GM23338 (cell line): ENCODE measurements at regions not wholly inside any gene's neighbourhood (a gene's known extent, or its start where the extent isn't known, plus 50 kb on each side); places are given as distances from the start of the nearest gene placed in this dataset.

Experiments
- ATAC-seq: fragments of 200-7000 bp; cut with Tn5 transposase; 3 replicates; pipeline ENCODE4 v1.9.1; 2020
- DNase-seq: peaks from one replicate; pipeline ENCODE4 v3.0.0-alpha.2; 2015; ENCODE audit warnings: low spot score
- H2AFZ ChIP-seq: fragments of 200-600 bp; sonication (generic); 2 replicates; pipeline ENCODE4 v1.8.0; 2016; ENCODE audit warnings: antibody characterized with exemption, mild to moderate bottlenecking, moderate library complexity
- H3F3A ChIP-seq: fragments of 200-600 bp; sonication (generic); replicated peaks from 2 replicates; pipeline ENCODE4 v1.8.0; 2017; ENCODE audit warnings: antibody characterized with exemption, mixed run types, low read depth
- H3K27ac ChIP-seq: fragments of 200-600 bp; sonication (generic); 2 replicates; pipeline ENCODE4 v1.6.1; 2016; ENCODE audit warnings: low read depth
- H3K27me3 ChIP-seq: fragments of 200-600 bp; sonication (generic); 2 replicates; pipeline ENCODE4 v1.8.0; 2016; ENCODE audit warnings: mild to moderate bottlenecking, mixed run types, moderate library complexity; ENCODE audit not compliant: insufficient read depth
- H3K36me3 ChIP-seq: fragments of 200-600 bp; sonication (generic); 2 replicates; pipeline ENCODE4 v1.8.0; 2016; ENCODE audit warnings: mild to moderate bottlenecking; ENCODE audit not compliant: insufficient read depth
- H3K4me1 ChIP-seq: fragments of 200-600 bp; sonication (generic); 2 replicates; pipeline ENCODE4 v1.8.0; 2016; ENCODE audit warnings: mild to moderate bottlenecking, moderate library complexity; ENCODE audit not compliant: insufficient read depth
- H3K4me2 ChIP-seq: fragments of 200-600 bp; sonication (generic); 2 replicates; pipeline ENCODE4 v1.7.1; 2017; ENCODE audit warnings: mixed run types
- H3K4me3 ChIP-seq: fragments of 200-600 bp; sonication (generic); 2 replicates; pipeline ENCODE4 v1.6.1; 2016; ENCODE audit warnings: mixed run types
- H3K79me2 ChIP-seq: fragments of 200-600 bp; sonication (generic); replicated peaks from 2 replicates; pipeline ENCODE4 v1.8.0; 2017; ENCODE audit warnings: mild to moderate bottlenecking; ENCODE audit not compliant: insufficient read depth
- H3K9me2 ChIP-seq: fragments of 200-600 bp; sonication (generic); 2 replicates; pipeline ENCODE4 v1.8.0; 2017; ENCODE audit not compliant: insufficient read depth
- H4K20me1 ChIP-seq: fragments of 200-600 bp; sonication (generic); replicated peaks from 2 replicates; pipeline ENCODE4 v1.8.0; 2017; ENCODE audit warnings: mild to moderate bottlenecking; ENCODE audit not compliant: insufficient read depth
- H3K27ac Mint-ChIP-seq: 2 replicates; pipeline ENCODE4 v1.8.0; 2020; ENCODE audit warnings: inconsistent platforms, mild to moderate bottlenecking, moderate library complexity, mixed read lengths
- H3K27me3 Mint-ChIP-seq: 3 replicates; pipeline ENCODE4 v1.8.0; 2022; ENCODE audit warnings: low read depth, mild to moderate bottlenecking, moderate library complexity, mixed read lengths, inconsistent platforms; ENCODE audit not compliant: insufficient read depth, poor library complexity
- H3K36me3 Mint-ChIP-seq: 3 replicates; pipeline ENCODE4 v1.8.0; 2021; ENCODE audit warnings: low read depth, mild to moderate bottlenecking, inconsistent platforms, moderate library complexity, mixed read lengths
- H3K4me1 Mint-ChIP-seq: 3 replicates; pipeline ENCODE4 v1.8.0; 2020; ENCODE audit warnings: mild to moderate bottlenecking, inconsistent platforms, mixed read lengths
- H3K4me3 Mint-ChIP-seq: 3 replicates; pipeline ENCODE4 v1.8.0; 2021; ENCODE audit warnings: moderate library complexity, mild to moderate bottlenecking, inconsistent platforms, mixed read lengths
- H3K9me3 Mint-ChIP-seq: 3 replicates; pipeline ENCODE4 v1.8.0; 2020; ENCODE audit warnings: moderate library complexity, mild to moderate bottlenecking, inconsistent platforms, mixed read lengths
- CREB1 ChIP-seq: fragments of 250-450 bp; sonication (Bioruptor Pico); IDR thresholded peaks from 2 replicates; pipeline ENCODE4 v1.5.0; 2020; ENCODE audit warnings: low read depth, mild to moderate bottlenecking, moderate library complexity
- EZH2 ChIP-seq: fragments of 200-600 bp; sonication (generic); IDR thresholded peaks from one replicate; pipeline ENCODE4 v1.8.0; 2017; ENCODE audit warnings: antibody characterized with exemption, mild to moderate bottlenecking, low read depth; ENCODE audit not compliant: unreplicated experiment
- EZH2phosphoT487 ChIP-seq: fragments of 200-600 bp; sonication (generic); IDR thresholded peaks from one replicate; pipeline ENCODE4 v1.8.1; 2018; ENCODE audit warnings: antibody characterized with exemption; ENCODE audit not compliant: unreplicated experiment
- JUNB ChIP-seq: IDR thresholded peaks from one replicate; pipeline ENCODE4 v1.6.1; 2016; ENCODE audit warnings: antibody characterized with exemption; ENCODE audit not compliant: unreplicated experiment
- NANOG ChIP-seq: IDR thresholded peaks from 2 replicates; pipeline ENCODE4 v1.6.1; 2016; ENCODE audit warnings: antibody characterized with exemption, borderline replicate concordance
- POLR2AphosphoS5 ChIP-seq: IDR thresholded peaks from 2 replicates; pipeline ENCODE4 v1.6.1; 2016; ENCODE audit warnings: antibody characterized with exemption, low read depth
- STAT1 ChIP-seq: IDR thresholded peaks from one replicate; pipeline ENCODE4 v1.6.1; 2016; ENCODE audit warnings: antibody characterized with exemption; ENCODE audit not compliant: unreplicated experiment
- ZNF114 ChIP-seq: fragments of 250-450 bp; sonication (Bioruptor Pico); IDR thresholded peaks from 2 replicates; pipeline ENCODE4 v1.5.0; 2020; ENCODE audit warnings: mild to moderate bottlenecking, moderate library complexity
- ZNF331 ChIP-seq: fragments of 250-450 bp; sonication (Bioruptor Pico); IDR thresholded peaks from 2 replicates; pipeline ENCODE4 v1.5.0; 2020; ENCODE audit warnings: low read depth, mild to moderate bottlenecking, moderate library complexity
- TF ChIP-seq, protein P1 (sequence below): IDR thresholded peaks from 2 replicates; pipeline ENCODE4 v1.6.1; 2016; ENCODE audit warnings: antibody characterized with exemption
- TF ChIP-seq, protein P2 (sequence below): fragments of 250-450 bp; sonication (Bioruptor Pico); IDR thresholded peaks from 2 replicates; pipeline ENCODE4 v1.5.0; 2020; ENCODE audit warnings: mild to moderate bottlenecking, moderate library complexity
- TF ChIP-seq, protein P3 (sequence below): IDR thresholded peaks from one replicate; pipeline ENCODE4 v1.6.1; 2018; ENCODE audit warnings: antibody characterized with exemption; ENCODE audit not compliant: unreplicated experiment
- TF ChIP-seq, protein P4 (sequence below), 2 experiments: fragments of 200-600 bp in 1 of 2; sonication (generic) in 1 of 2; conservative IDR thresholded peaks; 2 replicates each; pipeline versions ENCODE4 v1.5.1 to v1.6.1; 2016 to 2017; ENCODE audit warnings: antibody characterized with exemption in 2 of 2, low read depth in 2 of 2, mild to moderate bottlenecking in 2 of 2, moderate library complexity in 1 of 2

- H3K36me3 ChIP-seq: no peaks in the 10 kb centered on the region
- H3K27ac ChIP-seq: no peak overlapping the region
- TF ChIP-seq, protein P1, sequence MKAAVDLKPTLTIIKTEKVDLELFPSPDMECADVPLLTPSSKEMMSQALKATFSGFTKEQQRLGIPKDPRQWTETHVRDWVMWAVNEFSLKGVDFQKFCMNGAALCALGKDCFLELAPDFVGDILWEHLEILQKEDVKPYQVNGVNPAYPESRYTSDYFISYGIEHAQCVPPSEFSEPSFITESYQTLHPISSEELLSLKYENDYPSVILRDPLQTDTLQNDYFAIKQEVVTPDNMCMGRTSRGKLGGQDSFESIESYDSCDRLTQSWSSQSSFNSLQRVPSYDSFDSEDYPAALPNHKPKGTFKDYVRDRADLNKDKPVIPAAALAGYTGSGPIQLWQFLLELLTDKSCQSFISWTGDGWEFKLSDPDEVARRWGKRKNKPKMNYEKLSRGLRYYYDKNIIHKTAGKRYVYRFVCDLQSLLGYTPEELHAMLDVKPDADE: no peak
- TF ChIP-seq POLR2AphosphoS5: no peak
- TF ChIP-seq ZNF114 (CRISPR knock-in tag): no peak
- TF ChIP-seq, protein P2, sequence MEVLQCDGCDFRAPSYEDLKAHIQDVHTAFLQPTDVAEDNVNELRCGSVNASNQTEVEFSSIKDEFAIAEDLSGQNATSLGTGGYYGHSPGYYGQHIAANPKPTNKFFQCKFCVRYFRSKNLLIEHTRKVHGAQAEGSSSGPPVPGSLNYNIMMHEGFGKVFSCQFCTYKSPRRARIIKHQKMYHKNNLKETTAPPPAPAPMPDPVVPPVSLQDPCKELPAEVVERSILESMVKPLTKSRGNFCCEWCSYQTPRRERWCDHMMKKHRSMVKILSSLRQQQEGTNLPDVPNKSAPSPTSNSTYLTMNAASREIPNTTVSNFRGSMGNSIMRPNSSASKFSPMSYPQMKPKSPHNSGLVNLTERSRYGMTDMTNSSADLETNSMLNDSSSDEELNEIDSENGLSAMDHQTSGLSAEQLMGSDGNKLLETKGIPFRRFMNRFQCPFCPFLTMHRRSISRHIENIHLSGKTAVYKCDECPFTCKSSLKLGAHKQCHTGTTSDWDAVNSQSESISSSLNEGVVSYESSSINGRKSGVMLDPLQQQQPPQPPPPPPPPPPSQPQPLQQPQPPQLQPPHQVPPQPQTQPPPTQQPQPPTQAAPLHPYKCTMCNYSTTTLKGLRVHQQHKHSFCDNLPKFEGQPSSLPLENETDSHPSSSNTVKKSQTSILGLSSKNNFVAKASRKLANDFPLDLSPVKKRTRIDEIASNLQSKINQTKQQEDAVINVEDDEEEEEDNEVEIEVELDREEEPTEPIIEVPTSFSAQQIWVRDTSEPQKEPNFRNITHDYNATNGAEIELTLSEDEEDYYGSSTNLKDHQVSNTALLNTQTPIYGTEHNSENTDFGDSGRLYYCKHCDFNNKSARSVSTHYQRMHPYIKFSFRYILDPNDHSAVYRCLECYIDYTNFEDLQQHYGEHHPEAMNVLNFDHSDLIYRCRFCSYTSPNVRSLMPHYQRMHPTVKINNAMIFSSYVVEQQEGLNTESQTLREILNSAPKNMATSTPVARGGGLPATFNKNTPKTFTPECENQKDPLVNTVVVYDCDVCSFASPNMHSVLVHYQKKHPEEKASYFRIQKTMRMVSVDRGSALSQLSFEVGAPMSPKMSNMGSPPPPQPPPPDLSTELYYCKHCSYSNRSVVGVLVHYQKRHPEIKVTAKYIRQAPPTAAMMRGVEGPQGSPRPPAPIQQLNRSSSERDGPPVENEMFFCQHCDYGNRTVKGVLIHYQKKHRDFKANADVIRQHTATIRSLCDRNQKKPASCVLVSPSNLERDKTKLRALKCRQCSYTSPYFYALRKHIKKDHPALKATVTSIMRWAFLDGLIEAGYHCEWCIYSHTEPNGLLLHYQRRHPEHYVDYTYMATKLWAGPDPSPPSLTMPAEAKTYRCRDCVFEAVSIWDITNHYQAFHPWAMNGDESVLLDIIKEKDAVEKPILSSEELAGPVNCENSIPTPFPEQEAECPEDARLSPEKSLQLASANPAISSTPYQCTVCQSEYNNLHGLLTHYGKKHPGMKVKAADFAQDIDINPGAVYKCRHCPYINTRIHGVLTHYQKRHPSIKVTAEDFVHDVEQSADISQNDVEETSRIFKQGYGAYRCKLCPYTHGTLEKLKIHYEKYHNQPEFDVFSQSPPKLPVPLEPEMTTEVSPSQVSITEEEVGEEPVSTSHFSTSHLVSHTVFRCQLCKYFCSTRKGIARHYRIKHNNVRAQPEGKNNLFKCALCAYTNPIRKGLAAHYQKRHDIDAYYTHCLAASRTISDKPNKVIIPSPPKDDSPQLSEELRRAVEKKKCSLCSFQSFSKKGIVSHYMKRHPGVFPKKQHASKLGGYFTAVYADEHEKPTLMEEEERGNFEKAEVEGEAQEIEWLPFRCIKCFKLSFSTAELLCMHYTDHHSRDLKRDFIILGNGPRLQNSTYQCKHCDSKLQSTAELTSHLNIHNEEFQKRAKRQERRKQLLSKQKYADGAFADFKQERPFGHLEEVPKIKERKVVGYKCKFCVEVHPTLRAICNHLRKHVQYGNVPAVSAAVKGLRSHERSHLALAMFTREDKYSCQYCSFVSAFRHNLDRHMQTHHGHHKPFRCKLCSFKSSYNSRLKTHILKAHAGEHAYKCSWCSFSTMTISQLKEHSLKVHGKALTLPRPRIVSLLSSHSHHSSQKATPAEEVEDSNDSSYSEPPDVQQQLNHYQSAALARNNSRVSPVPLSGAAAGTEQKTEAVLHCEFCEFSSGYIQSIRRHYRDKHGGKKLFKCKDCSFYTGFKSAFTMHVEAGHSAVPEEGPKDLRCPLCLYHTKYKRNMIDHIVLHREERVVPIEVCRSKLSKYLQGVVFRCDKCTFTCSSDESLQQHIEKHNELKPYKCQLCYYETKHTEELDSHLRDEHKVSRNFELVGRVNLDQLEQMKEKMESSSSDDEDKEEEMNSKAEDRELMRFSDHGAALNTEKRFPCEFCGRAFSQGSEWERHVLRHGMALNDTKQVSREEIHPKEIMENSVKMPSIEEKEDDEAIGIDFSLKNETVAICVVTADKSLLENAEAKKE (CRISPR knock-in tag): no peak
- TF ChIP-seq, protein P3, sequence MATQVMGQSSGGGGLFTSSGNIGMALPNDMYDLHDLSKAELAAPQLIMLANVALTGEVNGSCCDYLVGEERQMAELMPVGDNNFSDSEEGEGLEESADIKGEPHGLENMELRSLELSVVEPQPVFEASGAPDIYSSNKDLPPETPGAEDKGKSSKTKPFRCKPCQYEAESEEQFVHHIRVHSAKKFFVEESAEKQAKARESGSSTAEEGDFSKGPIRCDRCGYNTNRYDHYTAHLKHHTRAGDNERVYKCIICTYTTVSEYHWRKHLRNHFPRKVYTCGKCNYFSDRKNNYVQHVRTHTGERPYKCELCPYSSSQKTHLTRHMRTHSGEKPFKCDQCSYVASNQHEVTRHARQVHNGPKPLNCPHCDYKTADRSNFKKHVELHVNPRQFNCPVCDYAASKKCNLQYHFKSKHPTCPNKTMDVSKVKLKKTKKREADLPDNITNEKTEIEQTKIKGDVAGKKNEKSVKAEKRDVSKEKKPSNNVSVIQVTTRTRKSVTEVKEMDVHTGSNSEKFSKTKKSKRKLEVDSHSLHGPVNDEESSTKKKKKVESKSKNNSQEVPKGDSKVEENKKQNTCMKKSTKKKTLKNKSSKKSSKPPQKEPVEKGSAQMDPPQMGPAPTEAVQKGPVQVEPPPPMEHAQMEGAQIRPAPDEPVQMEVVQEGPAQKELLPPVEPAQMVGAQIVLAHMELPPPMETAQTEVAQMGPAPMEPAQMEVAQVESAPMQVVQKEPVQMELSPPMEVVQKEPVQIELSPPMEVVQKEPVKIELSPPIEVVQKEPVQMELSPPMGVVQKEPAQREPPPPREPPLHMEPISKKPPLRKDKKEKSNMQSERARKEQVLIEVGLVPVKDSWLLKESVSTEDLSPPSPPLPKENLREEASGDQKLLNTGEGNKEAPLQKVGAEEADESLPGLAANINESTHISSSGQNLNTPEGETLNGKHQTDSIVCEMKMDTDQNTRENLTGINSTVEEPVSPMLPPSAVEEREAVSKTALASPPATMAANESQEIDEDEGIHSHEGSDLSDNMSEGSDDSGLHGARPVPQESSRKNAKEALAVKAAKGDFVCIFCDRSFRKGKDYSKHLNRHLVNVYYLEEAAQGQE: no peak
- no peak for TF ChIP-seq NANOG
- TF ChIP-seq, protein P4, sequence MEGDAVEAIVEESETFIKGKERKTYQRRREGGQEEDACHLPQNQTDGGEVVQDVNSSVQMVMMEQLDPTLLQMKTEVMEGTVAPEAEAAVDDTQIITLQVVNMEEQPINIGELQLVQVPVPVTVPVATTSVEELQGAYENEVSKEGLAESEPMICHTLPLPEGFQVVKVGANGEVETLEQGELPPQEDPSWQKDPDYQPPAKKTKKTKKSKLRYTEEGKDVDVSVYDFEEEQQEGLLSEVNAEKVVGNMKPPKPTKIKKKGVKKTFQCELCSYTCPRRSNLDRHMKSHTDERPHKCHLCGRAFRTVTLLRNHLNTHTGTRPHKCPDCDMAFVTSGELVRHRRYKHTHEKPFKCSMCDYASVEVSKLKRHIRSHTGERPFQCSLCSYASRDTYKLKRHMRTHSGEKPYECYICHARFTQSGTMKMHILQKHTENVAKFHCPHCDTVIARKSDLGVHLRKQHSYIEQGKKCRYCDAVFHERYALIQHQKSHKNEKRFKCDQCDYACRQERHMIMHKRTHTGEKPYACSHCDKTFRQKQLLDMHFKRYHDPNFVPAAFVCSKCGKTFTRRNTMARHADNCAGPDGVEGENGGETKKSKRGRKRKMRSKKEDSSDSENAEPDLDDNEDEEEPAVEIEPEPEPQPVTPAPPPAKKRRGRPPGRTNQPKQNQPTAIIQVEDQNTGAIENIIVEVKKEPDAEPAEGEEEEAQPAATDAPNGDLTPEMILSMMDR (conservative IDR thresholded peaks at IDR 0.05; ENCODE audit: low read depth in 2 of 2): no peak
- no peak for TF ChIP-seq CREB1 (CRISPR knock-in tag)
- no peak for TF ChIP-seq EZH2
- TF ChIP-seq ZNF331 (CRISPR knock-in tag): no peak
- TF ChIP-seq EZH2phosphoT487: no peak
- TF ChIP-seq JUNB: no peak
- no peak for TF ChIP-seq STAT1
- Mint-ChIP-seq H3K4me3 (no peak overlapping the region), H3K9me3 (peaks cover 8% of the 10 kb centered on the region; the same call in 2 of the 3 replicates), H3K4me1 (no peaks in the 10 kb centered on the region), H3K36me3 (no peaks in the 10 kb centered on the region), H3K27ac (no peak overlapping the region), H3K27me3 (peaks cover 2% of the 10 kb centered on the region)
- no peaks in the 10 kb centered on the region for H3K9me2 ChIP-seq
- H3F3A ChIP-seq: no peaks in the 10 kb centered on the region
- no peak overlapping the region for H3K4me2 ChIP-seq
- ATAC-seq (no peak), DNase-seq (no peak)
- H3K4me3 ChIP-seq: no peak overlapping the region
- H2AFZ ChIP-seq: no peak overlapping the region
- H3K27me3 ChIP-seq: no peaks in the 10 kb centered on the region
- no peaks in the 10 kb centered on the region for H3K79me2 ChIP-seq
- H3K4me1 ChIP-seq: no peaks in the 10 kb centered on the region
- H4K20me1 ChIP-seq: no peaks in the 10 kb centered on the region
Measured at GRCh38 chr20:22984606-22985005, 50.5 kb upstream of the SSTR4 start.
